Erythroblast (primary cell): ENCODE measurements at regions not wholly inside any gene's neighbourhood (a gene's known extent, or its start where the extent isn't known, plus 50 kb on each side); places are given as distances from the start of the nearest gene placed in this dataset.

Experiments
- GATA1 ChIP-seq: IDR thresholded peaks from 2 replicates; pipeline ENCODE4 v1.6.1; 2011; ENCODE audit warnings: low read depth, mild to moderate bottlenecking, control low read depth, low read length, moderate library complexity
- POLR2A ChIP-seq: IDR thresholded peaks from 2 replicates; pipeline ENCODE4 v1.6.1; 2011; ENCODE audit warnings: mild to moderate bottlenecking, low read length

- TF ChIP-seq POLR2A: no peak
- no peak for TF ChIP-seq GATA1
Observed at GRCh38 chr14:36022765-36023410, 153.6 kb downstream of the PTCSC3 start.
